SK-N-SH treated with all-trans-retinoic acid at 6 μM for 48 hours (cell line): ENCODE measurements at regions not wholly inside any gene's neighbourhood (a gene's known extent, or its start where the extent isn't known, plus 50 kb on each side); places are given as distances from the start of the nearest gene placed in this dataset.

Experiments
- ATAC-seq: fragments of 200-7000 bp; cut with Tn5 transposase; 3 replicates; pipeline ENCODE4 v1.9.1; 2020; ENCODE audit warnings: mild to moderate bottlenecking, moderate library complexity
- BACH2 ChIP-seq: fragments of 250-450 bp; sonication (Bioruptor Pico); IDR thresholded peaks from 2 replicates; pipeline ENCODE4 v1.9.0; 2021; ENCODE audit warnings: mild to moderate bottlenecking, borderline replicate concordance
- CREB5 ChIP-seq: fragments of 250-450 bp; sonication (Bioruptor Pico); IDR thresholded peaks from 2 replicates; pipeline ENCODE4 v1.5.1; 2020; ENCODE audit warnings: low read depth, mild to moderate bottlenecking, moderate library complexity
- CSDC2 ChIP-seq: fragments of 250-450 bp; sonication (Bioruptor Pico); IDR thresholded peaks from 2 replicates; pipeline ENCODE4 v1.5.0; 2020; ENCODE audit warnings: mild to moderate bottlenecking, moderate library complexity
- ESRRG ChIP-seq: fragments of 250-450 bp; sonication (Bioruptor Pico); IDR thresholded peaks from 2 replicates; pipeline ENCODE4 v1.6.1; 2021; ENCODE audit warnings: mild to moderate bottlenecking
- GLIS3 ChIP-seq: fragments of 250-450 bp; sonication (Bioruptor Pico); IDR thresholded peaks from 2 replicates; pipeline ENCODE4 v1.5.0; 2020; ENCODE audit warnings: mild to moderate bottlenecking, moderate library complexity
- OSR1 ChIP-seq: fragments of 250-450 bp; sonication (Bioruptor Pico); IDR thresholded peaks from 2 replicates; pipeline ENCODE4 v1.8.0; 2022; ENCODE audit warnings: moderate library complexity, mild to moderate bottlenecking, inconsistent platforms
- PATZ1 ChIP-seq: fragments of 250-450 bp; sonication (Bioruptor Pico); IDR thresholded peaks from 2 replicates; pipeline ENCODE4 v1.8.0; 2020; ENCODE audit warnings: mild to moderate bottlenecking, moderate library complexity, borderline replicate concordance
- RARB ChIP-seq: fragments of 250-450 bp; sonication (Bioruptor Pico); IDR thresholded peaks from 2 replicates; pipeline ENCODE4 v1.8.0; 2021; ENCODE audit warnings: mild to moderate bottlenecking, moderate library complexity
- SNAI2 ChIP-seq: fragments of 250-450 bp; sonication (Bioruptor Pico); IDR thresholded peaks from 2 replicates; pipeline ENCODE4 v1.5.0; 2020; ENCODE audit warnings: mild to moderate bottlenecking, moderate library complexity
- TSHZ2 ChIP-seq: fragments of 250-450 bp; sonication (Bioruptor Pico); IDR thresholded peaks from 2 replicates; pipeline ENCODE4 v1.5.0; 2020; ENCODE audit warnings: mild to moderate bottlenecking, moderate library complexity
- ZC3H10 ChIP-seq: fragments of 250-450 bp; sonication (Bioruptor Pico); IDR thresholded peaks from 2 replicates; pipeline ENCODE4 v1.5.1; 2021; ENCODE audit warnings: mild to moderate bottlenecking, moderate library complexity
- ZFP3 ChIP-seq: fragments of 250-450 bp; sonication (Bioruptor Pico); IDR thresholded peaks from 2 replicates; pipeline ENCODE4 v1.5.0; 2020; ENCODE audit warnings: mild to moderate bottlenecking, moderate library complexity
- ZNF565 ChIP-seq: fragments of 450-650 bp; formaldehyde crosslinking; conservative IDR thresholded peaks from 2 replicates; pipeline ENCODE4 v1.5.0; 2020; ENCODE audit warnings: low read depth, mild to moderate bottlenecking, moderate library complexity
- ZNF70 ChIP-seq: fragments of 450-650 bp; formaldehyde crosslinking; IDR thresholded peaks from 2 replicates; pipeline ENCODE4 v1.5.0; 2020; ENCODE audit warnings: mild to moderate bottlenecking, moderate library complexity
- ZNF8 ChIP-seq: fragments of 450-650 bp; formaldehyde crosslinking; IDR thresholded peaks from 2 replicates; pipeline ENCODE4 v1.5.0; 2020; ENCODE audit warnings: mild to moderate bottlenecking, moderate library complexity
- TF ChIP-seq, protein P1 (sequence below): fragments of 250-450 bp; sonication (Bioruptor Pico); IDR thresholded peaks from 2 replicates; pipeline ENCODE4 v1.5.1; 2021; ENCODE audit warnings: mild to moderate bottlenecking, moderate library complexity
- TF ChIP-seq, protein P2 (sequence below): fragments of 250-450 bp; sonication (Bioruptor Pico); IDR thresholded peaks from 2 replicates; pipeline ENCODE4 v1.8.0; 2021; ENCODE audit warnings: low read depth, mild to moderate bottlenecking, moderate library complexity, borderline replicate concordance

- ATAC-seq, result peak; percentile 73
- TF ChIP-seq ZNF565 (CRISPR knock-in tag) (no peak), TSHZ2 (no peak), ZNF8 (CRISPR knock-in tag) (peak; percentile 68; the same call in 1 of the 2 replicates), ZC3H10 (CRISPR knock-in tag) (no peak)
These were observed 80.9 kb upstream of the ARHGEF26 start for GRCh38 chr3:154040283-154040682.

DNA sequence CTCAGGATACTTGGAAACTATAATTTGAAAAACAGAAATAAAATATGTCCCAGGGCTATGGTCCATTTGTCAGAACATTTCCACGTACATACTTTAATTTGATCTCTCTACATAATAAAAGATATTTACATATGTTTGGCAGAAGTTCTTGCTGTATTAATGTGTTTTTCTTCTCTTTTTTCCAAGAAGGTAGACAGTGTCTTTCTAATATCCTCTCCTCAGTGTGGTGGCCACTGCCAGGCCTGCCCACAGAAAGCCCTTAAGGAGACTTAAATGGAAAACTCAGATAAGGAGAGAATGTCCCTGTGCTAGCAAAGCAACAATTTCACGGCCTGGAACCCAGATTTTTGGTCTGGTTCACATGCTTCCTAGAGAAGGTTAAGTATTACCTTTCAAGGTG lies 76.5 kb upstream of the ARHGEF26 start:
- no peak for ATAC-seq
- TF ChIP-seq, protein P1, sequence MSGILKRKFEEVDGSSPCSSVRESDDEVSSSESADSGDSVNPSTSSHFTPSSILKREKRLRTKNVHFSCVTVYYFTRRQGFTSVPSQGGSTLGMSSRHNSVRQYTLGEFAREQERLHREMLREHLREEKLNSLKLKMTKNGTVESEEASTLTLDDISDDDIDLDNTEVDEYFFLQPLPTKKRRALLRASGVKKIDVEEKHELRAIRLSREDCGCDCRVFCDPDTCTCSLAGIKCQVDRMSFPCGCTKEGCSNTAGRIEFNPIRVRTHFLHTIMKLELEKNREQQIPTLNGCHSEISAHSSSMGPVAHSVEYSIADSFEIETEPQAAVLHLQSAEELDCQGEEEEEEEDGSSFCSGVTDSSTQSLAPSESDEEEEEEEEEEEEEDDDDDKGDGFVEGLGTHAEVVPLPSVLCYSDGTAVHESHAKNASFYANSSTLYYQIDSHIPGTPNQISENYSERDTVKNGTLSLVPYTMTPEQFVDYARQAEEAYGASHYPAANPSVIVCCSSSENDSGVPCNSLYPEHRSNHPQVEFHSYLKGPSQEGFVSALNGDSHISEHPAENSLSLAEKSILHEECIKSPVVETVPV (CRISPR knock-in tag), result no peak
- TF ChIP-seq GLIS3 (CRISPR knock-in tag), result no peak
- TF ChIP-seq PATZ1 (CRISPR knock-in tag), result no peak
- TF ChIP-seq SNAI2, result no peak
- no peak for TF ChIP-seq ZFP3
- TF ChIP-seq ZNF70 (CRISPR knock-in tag), result no peak

GRCh38 chr3:154050216-154050615 lies 71.0 kb upstream of the ARHGEF26 start:
- TF ChIP-seq ZNF8 (CRISPR knock-in tag) (no peak), ESRRG (CRISPR knock-in tag) (no peak), SNAI2 (no peak), ZC3H10 (CRISPR knock-in tag) (no peak), ZFP3 (no peak), CREB5 (CRISPR knock-in tag) (no peak)
- ATAC-seq, result no peak

GRCh38 chr3:154050766-154051165 lies 70.4 kb upstream of the ARHGEF26 start:
- no peak for TF ChIP-seq ZNF8 (CRISPR knock-in tag)
- TF ChIP-seq BACH2 (CRISPR knock-in tag), result no peak
- TF ChIP-seq CREB5 (CRISPR knock-in tag), result no peak
- TF ChIP-seq, protein P2, sequence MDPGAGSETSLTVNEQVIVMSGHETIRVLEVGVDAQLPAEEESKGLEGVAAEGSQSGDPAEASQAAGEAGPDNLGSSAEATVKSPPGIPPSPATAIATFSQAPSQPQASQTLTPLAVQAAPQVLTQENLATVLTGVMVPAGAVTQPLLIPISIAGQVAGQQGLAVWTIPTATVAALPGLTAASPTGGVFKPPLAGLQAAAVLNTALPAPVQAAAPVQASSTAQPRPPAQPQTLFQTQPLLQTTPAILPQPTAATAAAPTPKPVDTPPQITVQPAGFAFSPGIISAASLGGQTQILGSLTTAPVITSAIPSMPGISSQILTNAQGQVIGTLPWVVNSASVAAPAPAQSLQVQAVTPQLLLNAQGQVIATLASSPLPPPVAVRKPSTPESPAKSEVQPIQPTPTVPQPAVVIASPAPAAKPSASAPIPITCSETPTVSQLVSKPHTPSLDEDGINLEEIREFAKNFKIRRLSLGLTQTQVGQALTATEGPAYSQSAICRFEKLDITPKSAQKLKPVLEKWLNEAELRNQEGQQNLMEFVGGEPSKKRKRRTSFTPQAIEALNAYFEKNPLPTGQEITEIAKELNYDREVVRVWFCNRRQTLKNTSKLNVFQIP (CRISPR knock-in tag), result no peak
- TF ChIP-seq CSDC2 (CRISPR knock-in tag), result no peak
- no peak for TF ChIP-seq RARB
- TF ChIP-seq OSR1 (CRISPR knock-in tag), result no peak
- no peak for TF ChIP-seq PATZ1 (CRISPR knock-in tag)
- ATAC-seq, result peak; percentile 46
